Muscle of leg (tissue), 3 donors: ENCODE measurements at regions not wholly inside any gene's neighbourhood (a gene's known extent, or its start where the extent isn't known, plus 50 kb on each side); places are given as distances from the start of the nearest gene placed in this dataset.

ENCODE experiments used
- DNase-seq: peaks from one replicate; pipeline ENCODE4 v3.0.0; 2013
- H3K27ac ChIP-seq: one replicate; pipeline ENCODE4 v1.5.1; 2013; ENCODE audit warnings: mild to moderate bottlenecking, low read length, control low read depth
- H3K27me3 ChIP-seq: one replicate; pipeline ENCODE4 v1.6.1; 2013; ENCODE audit warnings: low read length; ENCODE audit not compliant: control insufficient read depth, insufficient read depth
- H3K36me3 ChIP-seq: one replicate; pipeline ENCODE4 v1.6.1; 2013; ENCODE audit warnings: low read length; ENCODE audit not compliant: control insufficient read depth, insufficient read depth
- H3K4me1 ChIP-seq: one replicate; pipeline ENCODE4 v1.6.1; 2013; ENCODE audit warnings: low read length; ENCODE audit not compliant: control insufficient read depth, insufficient read depth
- H3K4me3 ChIP-seq: one replicate; pipeline ENCODE4 v1.5.1; 2013; ENCODE audit warnings: low read length, control low read depth
- H3K9me3 ChIP-seq: replicated peaks from 2 replicates; pipeline ENCODE4 v1.6.1; 2013; ENCODE audit warnings: low read depth, low read length; ENCODE audit not compliant: control insufficient read depth
- WGBS: methylation state at CpG from one replicate; pipeline ENCODE4 v1.1.5; 2013; ENCODE audit warnings: missing lambda C conversion rate; ENCODE audit not compliant: insufficient coverage; 5-methylcytosine and 5-hydroxymethylcytosine counted together

DNA sequence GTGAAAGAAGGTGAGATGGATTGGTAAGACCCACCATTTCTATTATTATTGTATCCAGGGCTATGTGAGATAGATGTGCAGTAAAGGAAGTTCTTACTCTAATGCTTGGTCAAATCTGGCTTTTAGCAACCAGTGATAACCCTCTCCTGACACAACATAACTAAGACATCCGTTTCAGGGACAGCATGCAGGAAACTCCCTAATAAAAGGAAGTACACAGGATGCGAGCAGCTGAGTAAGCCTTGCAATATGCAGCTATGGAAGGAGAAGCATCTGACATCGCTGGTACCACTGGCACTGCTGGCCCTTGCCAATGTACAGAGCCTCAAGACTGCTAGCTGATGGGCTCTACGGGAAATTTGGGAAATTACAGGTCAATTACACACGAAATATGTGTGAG is 662.3 kb downstream of the NR2F2 start:
- Histone ChIP-seq H3K9me3 (peaks cover 2% of the 10 kb centered on the region), H3K36me3 (no peaks in the 10 kb centered on the region), H3K27ac (no peak overlapping the region), H3K27me3 (no peaks in the 10 kb centered on the region), H3K4me3 (no peak overlapping the region), H3K4me1 (no peaks in the 10 kb centered on the region)
- WGBS, result 61% methylated on average over 2 of the region's 5 CpGs
- DNase-seq, result no peak

GRCh38 chr15:96997538-96997937 is 667.0 kb downstream of the NR2F2 start:
- no peaks in the 10 kb centered on the region for H3K4me1 ChIP-seq

GRCh38 chr15:97009031-97009431 is 678.5 kb downstream of the NR2F2 start:
- no CpG with 5 or more reads among the region's 6 CpGs for WGBS
- H3K27me3 ChIP-seq, result no peaks in the 10 kb centered on the region
- H3K36me3 ChIP-seq, result no peaks in the 10 kb centered on the region
- no peaks in the 10 kb centered on the region for H3K9me3 ChIP-seq
- no peak overlapping the region for H3K4me3 ChIP-seq
- H3K4me1 ChIP-seq, result no peaks in the 10 kb centered on the region
- H3K27ac ChIP-seq, result no peak overlapping the region
- DNase-seq, result no peak

More at GRCh38 chr15:96997538-96997937, 667.0 kb downstream of the NR2F2 start:
- Histone ChIP-seq H3K36me3 (no peaks in the 10 kb centered on the region), H3K27me3 (no peaks in the 10 kb centered on the region), H3K27ac (no peak overlapping the region), H3K9me3 (no peaks in the 10 kb centered on the region), H3K4me3 (no peak overlapping the region)
- DNase-seq, result no peak
- WGBS, result no CpG with 5 or more reads among the region's 3 CpGs

- Histone ChIP-seq H3K27ac (no peak overlapping the region), H3K9me3 (peaks cover 3% of the 10 kb centered on the region), H3K27me3 (no peaks in the 10 kb centered on the region), H3K4me3 (no peak overlapping the region), H3K4me1 (no peaks in the 10 kb centered on the region), H3K36me3 (no peaks in the 10 kb centered on the region)
- no peak for DNase-seq
- WGBS, result 85% methylated on average over 3 of the region's 6 CpGs
Observed at GRCh38 chr15:97012986-97013385, 682.5 kb downstream of the NR2F2 start.

GRCh38 chr15:97013491-97013890 is 683.0 kb downstream of the NR2F2 start:
- H3K4me3 ChIP-seq, result no peak overlapping the region
- no peaks in the 10 kb centered on the region for H3K4me1 ChIP-seq
- WGBS, result 88% methylated on average over 1 of the region's 1 CpG
- H3K36me3 ChIP-seq, result no peaks in the 10 kb centered on the region
- H3K9me3 ChIP-seq, result peaks cover 3% of the 10 kb centered on the region
- no peak for DNase-seq
- no peaks in the 10 kb centered on the region for H3K27me3 ChIP-seq
- no peak overlapping the region for H3K27ac ChIP-seq

DNA sequence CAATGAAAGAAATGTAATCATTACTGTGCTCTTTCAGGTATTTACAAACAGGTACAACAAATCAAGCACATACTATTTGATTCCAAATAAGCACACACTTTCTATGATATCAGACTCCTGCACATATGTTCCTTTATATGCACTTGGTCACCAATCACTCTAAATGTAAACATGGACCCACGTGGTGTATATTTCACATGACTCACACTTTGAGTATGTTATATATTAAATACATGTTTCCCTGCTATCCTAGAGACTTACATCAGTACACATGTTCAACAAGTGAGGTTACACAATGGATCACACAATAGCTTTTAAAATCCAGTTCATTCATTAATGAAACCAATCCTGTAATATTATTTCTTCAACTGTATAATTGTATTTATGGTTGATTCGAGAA is 683.5 kb downstream of the NR2F2 start:
- Histone ChIP-seq H3K4me1 (no peaks in the 10 kb centered on the region), H3K27me3 (no peaks in the 10 kb centered on the region), H3K27ac (no peak overlapping the region), H3K9me3 (peaks cover 3% of the 10 kb centered on the region), H3K36me3 (no peaks in the 10 kb centered on the region), H3K4me3 (no peak overlapping the region)
- DNase-seq, result no peak
- no CpG with 5 or more reads among the region's 2 CpGs for WGBS

DNA sequence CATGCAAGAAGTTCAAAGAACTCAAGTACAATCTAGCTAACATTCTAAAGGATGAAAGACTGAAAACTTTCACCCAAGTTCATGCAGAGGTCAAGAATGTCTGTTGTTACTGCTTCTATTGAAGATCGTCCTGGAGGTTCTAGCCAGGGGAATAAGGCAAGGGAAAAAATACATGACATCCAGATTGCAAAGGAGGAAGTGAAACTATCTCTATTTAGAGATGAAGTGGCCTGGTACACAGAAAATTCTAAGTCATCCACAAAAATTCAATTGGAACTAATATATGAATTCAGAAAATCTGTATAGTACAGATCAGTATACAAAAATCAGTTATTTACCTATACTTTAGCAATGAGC is 693.0 kb downstream of the NR2F2 start:
- no CpG with 5 or more reads among the region's 1 CpG for WGBS
- H3K36me3 ChIP-seq, result no peaks in the 10 kb centered on the region
- H3K27ac ChIP-seq, result no peak overlapping the region
- H3K27me3 ChIP-seq, result no peaks in the 10 kb centered on the region
- H3K9me3 ChIP-seq, result peaks cover 2% of the 10 kb centered on the region
- no peak overlapping the region for H3K4me3 ChIP-seq
- peak; percentile 42 for DNase-seq
- H3K4me1 ChIP-seq, result no peaks in the 10 kb centered on the region

DNA sequence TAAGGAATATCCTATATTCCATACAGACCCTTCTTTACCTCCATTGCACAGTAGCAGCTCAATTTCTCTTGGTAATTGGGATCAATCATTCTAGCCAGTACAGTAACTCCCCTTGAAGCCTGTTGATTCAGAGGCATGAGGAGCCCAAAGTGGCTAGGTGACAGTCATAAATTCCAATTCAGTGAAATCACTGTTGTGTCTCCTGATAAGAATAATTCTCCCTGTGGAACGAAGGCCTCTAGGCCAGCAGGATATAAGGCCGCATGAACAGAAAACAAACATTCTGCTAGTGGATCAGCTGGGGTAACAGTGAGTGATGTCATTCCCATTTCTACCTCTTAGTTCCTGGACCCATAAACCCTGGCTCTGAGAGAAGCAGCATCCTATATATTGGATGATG is 696.3 kb downstream of the NR2F2 start:
- peaks cover 6% of the 10 kb centered on the region for H3K9me3 ChIP-seq
- H3K27me3 ChIP-seq, result no peaks in the 10 kb centered on the region
- H3K36me3 ChIP-seq, result no peaks in the 10 kb centered on the region
- no peak overlapping the region for H3K4me3 ChIP-seq
- no CpG with 5 or more reads among the region's 2 CpGs for WGBS
- H3K27ac ChIP-seq, result no peak overlapping the region
- H3K4me1 ChIP-seq, result no peaks in the 10 kb centered on the region
- no peak for DNase-seq

- Histone ChIP-seq H3K27me3 (no peaks in the 10 kb centered on the region), H3K4me3 (no peak overlapping the region), H3K27ac (no peak overlapping the region), H3K4me1 (no peaks in the 10 kb centered on the region), H3K9me3 (peaks cover 6% of the 10 kb centered on the region), H3K36me3 (no peaks in the 10 kb centered on the region)
- WGBS, result 95% methylated on average over 2 of the region's 2 CpGs
- no peak for DNase-seq
Observed at GRCh38 chr15:97027772-97028171, 697.3 kb downstream of the NR2F2 start.

- H3K4me3 ChIP-seq, result no peak overlapping the region
- H3K4me1 ChIP-seq, result no peaks in the 10 kb centered on the region
- H3K9me3 ChIP-seq, result peaks cover 6% of the 10 kb centered on the region
- no peaks in the 10 kb centered on the region for H3K36me3 ChIP-seq
- no peak overlapping the region for H3K27ac ChIP-seq
- no CpG with 5 or more reads among the region's 2 CpGs for WGBS
- DNase-seq, result no peak
- H3K27me3 ChIP-seq, result no peaks in the 10 kb centered on the region
Observed at GRCh38 chr15:97030251-97030650, 699.8 kb downstream of the NR2F2 start.

DNA sequence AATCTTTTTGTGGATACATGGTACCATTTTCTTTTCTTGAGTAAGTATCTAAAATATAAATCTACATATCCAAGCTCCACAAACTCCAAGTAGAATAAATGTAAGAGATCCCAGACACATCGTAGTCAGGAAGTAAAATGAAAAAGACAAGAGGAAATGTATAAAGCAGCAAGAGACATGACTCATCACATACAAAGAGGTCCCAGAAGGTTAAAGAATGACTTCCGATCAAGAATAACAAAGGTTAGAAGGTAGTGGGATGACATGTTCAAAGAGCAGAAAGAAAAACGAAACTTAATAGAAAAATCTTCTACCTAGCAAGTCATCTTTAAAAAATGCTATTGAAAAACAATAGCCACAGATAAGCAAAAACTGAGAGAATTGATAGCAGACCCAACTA is 705.8 kb downstream of the NR2F2 start:
- no CpG with 5 or more reads among the region's 3 CpGs for WGBS
- Histone ChIP-seq H3K9me3 (no peaks in the 10 kb centered on the region), H3K4me3 (no peak overlapping the region), H3K27ac (no peak overlapping the region), H3K27me3 (no peaks in the 10 kb centered on the region), H3K36me3 (no peaks in the 10 kb centered on the region), H3K4me1 (no peaks in the 10 kb centered on the region)
- no peak for DNase-seq
